ENCODE measurements at regions not wholly inside any gene's neighbourhood (a gene's known extent, or its start where the extent isn't known, plus 50 kb on each side); places are given as distances from the start of the nearest gene placed in this dataset.

GRCh38 chr14:22506778-22507351 is 82.2 kb downstream of the DAD1 start:
- H3K9me3 ChIP-seq (ENCODE audit: insufficient read depth in 2 of 2, low read depth in 1 of 2, low read length in 1 of 2): no peaks in the 10 kb centered on the region
- no peaks in the 10 kb centered on the region; a peak in 1 of 4 replicates for H3K79me2 ChIP-seq (ENCODE audit: control insufficient read depth in 1 of 2, insufficient read depth in 2 of 2, low read length in 2 of 2)
- no peak overlapping the region for H3K4me3 ChIP-seq (ENCODE audit: extremely low read depth in 1 of 4, insufficient read depth in 2 of 4, low read depth in 3 of 4, low read length in 4 of 4)
- H3K23me2 ChIP-seq (ENCODE audit: low read depth, low read length): no peaks in the 10 kb centered on the region
- H2BK20ac ChIP-seq (ENCODE audit: low read length): no peak overlapping the region
- H2BK5ac ChIP-seq (ENCODE audit: low read depth, low read length): no peak overlapping the region
- no peak overlapping the region for H3K14ac ChIP-seq (ENCODE audit: insufficient read length)
- H4K91ac ChIP-seq (replicated peaks; ENCODE audit: insufficient read length, low read length): no peak overlapping the region
- no peak overlapping the region for H3K23ac ChIP-seq (ENCODE audit: insufficient read length)
- ChIA-PET CTCF (ENCODE audit: partially characterized antibody) (interaction anchor here (0.6 to 3.8 kb wide), 8 partner anchors 10 to 852 kb away, joined by 3 to 13 read pairs (median 4); no protein-coding TSS in a partner anchor), POLR2A (ENCODE audit: partially characterized antibody) (no interaction called here)
- no peak overlapping the region for H2BK15ac ChIP-seq (ENCODE audit: low read length)
- H3K4me2 ChIP-seq (ENCODE audit: insufficient read depth in 1 of 2, low read depth in 2 of 2, low read length in 2 of 2): no peak overlapping the region
- H3K4me1 ChIP-seq (replicated peaks in 1 of 4; ENCODE audit: control insufficient read depth in 3 of 4, insufficient read depth in 4 of 4, low read length in 3 of 4): peaks cover 0 to 3% (median 1%) of the 10 kb centered on the region in 4 experiments; a peak in 3 of 7 replicates
- no peak overlapping the region for H2BK12ac ChIP-seq (ENCODE audit: low read depth, low read length)
- DNase-seq (ENCODE audit: low read depth in 1 of 2, low spot score in 2 of 2): no peak
- no peak for FAIRE-seq
- no peak overlapping the region for H2BK120ac ChIP-seq (replicated peaks; ENCODE audit: low read depth, low read length)
- H3K27me3 ChIP-seq (replicated peaks in 1 of 4; ENCODE audit: control insufficient read depth in 3 of 4, extremely low read depth in 1 of 4, insufficient read depth in 3 of 4, low read length in 3 of 4): no peaks in the 10 kb centered on the region; a peak in 1 of 7 replicates
- no peak overlapping the region for H4K8ac ChIP-seq (ENCODE audit: extremely low read depth, insufficient read depth, low read length)
- H3K56ac ChIP-seq (replicated peaks; ENCODE audit: insufficient read length, low read depth, low read length): no peak overlapping the region
- no peaks in the 10 kb centered on the region for H3K36me3 ChIP-seq (ENCODE audit: control insufficient read depth in 2 of 4, insufficient read depth in 4 of 4, low read length in 3 of 4)
- H3K4ac ChIP-seq (replicated peaks; ENCODE audit: insufficient read length, low read depth, low read length): no peak overlapping the region
- no peak overlapping the region for H3K9ac ChIP-seq (replicated peaks in 1 of 4; ENCODE audit: extremely low read depth in 1 of 4, low read depth in 3 of 4, low read length in 3 of 4)
- no peaks in the 10 kb centered on the region for H3K79me1 ChIP-seq (ENCODE audit: low read depth, low read length)
- H4K20me1 ChIP-seq (replicated peaks in 1 of 2; ENCODE audit: control insufficient read depth in 1 of 2, insufficient read depth in 2 of 2, low read length in 2 of 2): no peaks in the 10 kb centered on the region
- no peak overlapping the region for H2AFZ ChIP-seq (ENCODE audit: low read length)
- H3K27ac ChIP-seq (ENCODE audit: low read depth, low read length): no peak overlapping the region
- H4K5ac ChIP-seq (ENCODE audit: insufficient read length, low read depth, low read length): no peak overlapping the region
- H3K18ac ChIP-seq (ENCODE audit: extremely low read depth, low read length): no peak overlapping the region
- 79% methylated on average over 2 of the region's 2 CpGs; no CpG with 5 or more reads in 1 of the 2 experiments for WGBS, 2 experiments (ENCODE audit: extremely low coverage in 1 of 2, insufficient coverage in 1 of 2, insufficient read length in 1 of 2, insufficient replicate concordance in 2 of 2, low coverage in 1 of 2, low lambda C conversion rate in 2 of 2, missing lambda C conversion rate in 1 of 2)
- no peak overlapping the region for H2AK5ac ChIP-seq (ENCODE audit: low read depth, low read length)
- TF ChIP-seq SP2 (IDR thresholded peaks at IDR 0.05; ENCODE audit: low read length) (no peak), TBP (IDR thresholded peaks at IDR 0.05; ENCODE audit: low read depth, low read length) (no peak), SIRT6 (IDR thresholded peaks at IDR 0.05; ENCODE audit: low read length) (no peak), JUN (IDR thresholded peaks at IDR 0.05; ENCODE audit: low read depth, low read length) (no peak), EGR1 (IDR thresholded peaks at IDR 0.05; ENCODE audit: borderline replicate concordance, low read depth, low read length) (no peak), TAF7 (optimal IDR thresholded peaks at IDR 0.05; ENCODE audit: borderline replicate concordance, low read depth, low read length) (no peak), USF2 (IDR thresholded peaks at IDR 0.05; ENCODE audit: low read length) (no peak), SAP30 (IDR thresholded peaks at IDR 0.05; ENCODE audit: insufficient read depth, insufficient replicate concordance, low read length) (no peak), HDAC2 (IDR thresholded peaks at IDR 0.05; ENCODE audit: borderline replicate concordance in 1 of 2, low read depth in 2 of 2, low read length in 2 of 2) (no peak), RXRA (IDR thresholded peaks at IDR 0.05; ENCODE audit: insufficient read depth, low read depth, low read length) (no peak)
